GM21515 (cell line): ENCODE measurements at regions not wholly inside any gene's neighbourhood (a gene's known extent, or its start where the extent isn't known, plus 50 kb on each side); places are given as distances from the start of the nearest gene placed in this dataset.
"Not testable (repeated sequence)": the region's sequence is repeated elsewhere in the genome, so short reads cannot be mapped to it uniquely, and the experiment has no call there.

Source experiments
- ATAC-seq: cut with Tn5 transposase; IDR thresholded peaks from one replicate; pipeline ENCODE4 v1.9.1; 2021; ENCODE audit not compliant: unreplicated experiment

DNA sequence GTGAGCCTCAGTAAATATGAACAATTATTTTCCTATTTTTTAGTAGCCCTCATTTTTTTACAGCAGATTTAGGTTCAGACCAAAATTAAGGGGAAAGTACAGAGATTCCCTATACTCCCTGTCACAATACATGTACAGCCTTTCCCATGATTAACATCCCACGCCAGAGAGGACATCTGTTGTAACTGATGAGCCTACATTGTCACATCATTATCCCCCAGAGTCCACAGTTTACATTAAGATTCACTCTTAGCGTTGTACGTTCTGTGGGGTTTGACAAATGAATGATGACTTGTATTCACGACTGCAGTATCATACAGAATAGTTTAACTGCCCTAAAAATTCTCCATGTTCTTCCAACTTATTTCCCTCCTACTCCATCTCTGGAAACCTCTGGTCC is 262.3 kb upstream of the MSX2 start:
- no peak for ATAC-seq

DNA sequence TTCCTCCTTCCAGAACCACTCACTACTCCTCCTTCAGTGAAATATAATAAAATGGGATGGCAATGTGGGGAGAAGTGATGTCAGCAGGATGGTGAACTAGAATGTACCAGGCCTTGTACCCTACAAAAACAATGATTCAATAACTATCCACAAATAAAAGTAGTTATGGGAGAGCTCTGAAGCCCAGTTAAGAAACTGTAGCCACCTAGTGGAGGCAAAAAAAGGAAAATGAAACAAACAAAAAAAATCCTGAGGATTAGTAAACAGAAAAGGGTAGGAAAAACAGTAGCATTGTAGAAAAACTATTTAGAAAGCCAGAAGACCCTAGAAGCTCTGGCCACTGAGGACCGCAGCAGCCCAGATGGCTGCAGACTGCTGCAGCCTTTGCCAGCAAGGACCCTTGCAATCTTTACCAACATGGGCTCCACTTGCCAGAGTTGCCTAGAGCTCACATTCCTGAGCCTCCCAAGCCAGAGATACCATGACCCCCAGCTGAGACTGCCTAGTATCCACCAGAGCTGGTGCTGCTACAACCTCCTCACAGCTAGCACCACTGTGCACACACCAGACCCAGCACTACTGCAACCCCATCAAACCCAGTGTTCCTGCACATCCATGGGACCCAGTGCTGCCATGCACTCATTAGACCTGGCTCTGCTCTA is 259.7 kb upstream of the MSX2 start:
- ATAC-seq = no peak

DNA sequence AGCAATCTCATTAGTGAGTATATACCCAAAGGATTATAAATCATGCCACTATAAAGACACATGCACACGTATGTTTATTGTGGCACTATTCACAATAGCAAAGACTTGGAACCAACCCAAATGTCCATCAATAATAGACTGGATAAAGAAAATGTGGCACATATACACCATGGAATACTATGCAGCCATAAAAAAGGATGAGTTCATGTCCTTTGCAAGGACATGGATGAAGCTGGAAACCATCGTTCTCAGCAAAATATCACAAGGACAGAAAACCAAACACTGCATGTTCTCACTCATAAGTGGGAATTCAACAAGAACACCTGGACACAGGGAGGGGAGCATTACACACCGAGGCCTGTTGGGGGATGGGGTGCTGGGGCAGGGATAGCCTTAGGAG is 252.9 kb upstream of the MSX2 start:
- not testable (repeated sequence) for ATAC-seq

DNA sequence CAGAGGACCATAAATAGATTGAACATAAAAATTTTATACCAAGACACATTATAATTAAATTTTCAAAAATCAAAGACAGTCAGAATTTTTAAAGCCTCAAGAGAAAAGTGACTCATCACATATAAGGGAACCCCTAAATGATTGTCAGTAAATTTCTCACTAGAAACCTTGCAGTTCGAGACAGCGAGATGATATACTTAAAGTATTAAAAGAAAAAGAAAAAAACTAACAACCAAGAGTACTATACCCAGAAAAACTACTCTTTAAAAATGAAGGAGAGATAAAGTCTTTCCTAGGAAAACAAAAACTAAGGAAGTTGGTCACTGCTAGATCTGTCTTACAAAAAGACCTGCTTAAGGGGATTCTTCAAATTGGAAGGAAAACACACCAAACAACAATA is 251.4 kb upstream of the MSX2 start:
- no peak for ATAC-seq

DNA sequence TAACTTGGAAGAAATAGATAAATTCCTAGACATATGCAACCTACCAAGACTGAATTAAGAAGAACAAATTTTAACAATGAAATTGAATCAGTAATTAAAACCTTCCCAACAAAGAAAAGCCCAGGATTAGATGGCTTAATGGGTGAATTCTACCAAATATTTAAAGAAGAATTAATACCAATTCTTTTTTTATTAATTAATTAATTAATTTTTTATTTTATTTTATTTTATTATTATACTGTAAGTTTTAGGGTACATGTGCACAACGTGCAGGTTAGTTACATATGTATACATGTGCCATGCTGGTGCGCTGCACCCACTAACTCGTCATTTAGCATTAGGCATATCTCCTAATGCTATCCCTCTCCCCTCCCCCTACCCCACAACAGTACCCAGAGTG is 248.4 kb upstream of the MSX2 start:
- not testable (repeated sequence) for ATAC-seq

DNA sequence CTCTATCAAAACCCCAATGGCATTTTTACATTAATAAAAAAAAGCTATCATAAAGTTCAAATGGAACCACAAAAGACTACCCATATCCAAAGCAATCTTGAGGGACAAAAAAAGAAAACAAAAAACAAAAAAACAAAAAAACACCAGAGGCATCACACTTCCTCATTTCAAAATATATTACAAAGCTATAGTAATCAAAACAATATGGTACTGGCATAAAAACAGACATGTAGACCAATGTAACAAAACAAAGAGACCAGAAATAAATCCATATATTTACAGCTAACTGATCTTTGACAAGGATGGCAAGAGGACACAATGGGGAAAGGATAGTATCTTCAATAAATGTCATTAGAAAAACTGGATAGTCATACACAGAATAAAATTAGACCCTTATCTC is 245.1 kb upstream of the MSX2 start:
- ATAC-seq = no peak

DNA sequence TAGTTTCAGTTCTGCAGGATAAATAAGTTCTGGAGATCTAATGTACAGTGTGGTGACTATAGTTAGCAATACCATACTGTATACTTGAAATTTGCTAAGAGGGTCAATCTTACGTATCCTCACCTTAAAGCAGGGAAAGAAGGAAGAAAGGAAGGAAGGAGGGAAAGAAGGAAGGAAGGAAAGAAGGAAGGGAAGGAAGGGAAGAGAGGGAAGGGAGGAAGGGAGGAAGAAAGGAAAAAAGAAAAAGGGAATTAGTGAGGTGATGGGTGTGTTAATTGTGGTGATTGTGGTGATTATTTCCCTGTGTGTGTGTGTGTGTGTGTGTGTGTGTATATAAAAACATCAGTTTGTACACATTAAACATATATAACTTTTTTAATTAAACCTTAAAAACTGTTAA is 242.6 kb upstream of the MSX2 start:
- ATAC-seq = no peak

DNA sequence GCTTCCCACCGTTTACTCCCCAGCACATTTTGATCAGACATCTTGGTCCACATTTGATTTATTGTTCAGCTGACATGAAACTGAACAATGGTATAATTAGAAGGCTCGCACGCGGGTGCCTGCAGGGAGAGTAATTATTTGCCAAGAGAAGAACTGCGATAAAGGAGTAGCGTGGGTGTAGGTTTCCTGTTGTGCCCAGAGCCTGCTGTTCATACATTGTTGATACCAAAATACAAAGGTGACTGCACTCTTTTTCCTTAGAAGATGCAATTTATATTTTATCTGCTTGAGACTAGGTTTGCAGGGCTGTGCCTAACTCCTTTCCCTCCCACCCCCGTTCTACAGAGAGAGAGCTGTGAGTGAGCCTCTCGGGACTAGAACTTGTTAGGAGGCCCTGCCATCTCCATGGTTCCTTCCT is 241.8 kb upstream of the MSX2 start:
- no peak for ATAC-seq

DNA sequence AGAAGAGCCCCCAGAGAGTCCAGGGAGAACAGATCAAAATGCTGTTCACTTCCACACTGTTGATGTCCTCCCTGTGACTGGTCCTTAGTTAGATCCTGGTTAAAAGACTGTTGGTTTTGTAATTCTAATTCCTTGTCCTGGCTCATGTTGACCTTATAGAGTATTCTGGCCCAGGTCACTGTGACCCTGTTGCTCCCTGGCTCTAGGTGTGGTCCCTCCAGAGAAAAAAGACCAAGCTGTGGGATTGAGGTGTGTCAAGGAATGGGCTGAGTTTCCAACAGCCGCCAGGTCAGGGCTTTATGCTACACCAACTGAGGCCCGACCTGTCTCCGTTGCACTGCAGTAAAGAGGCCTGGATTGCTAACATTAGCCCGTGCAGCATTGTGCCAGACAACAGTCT is 241.0 kb upstream of the MSX2 start:
- no peak for ATAC-seq

DNA sequence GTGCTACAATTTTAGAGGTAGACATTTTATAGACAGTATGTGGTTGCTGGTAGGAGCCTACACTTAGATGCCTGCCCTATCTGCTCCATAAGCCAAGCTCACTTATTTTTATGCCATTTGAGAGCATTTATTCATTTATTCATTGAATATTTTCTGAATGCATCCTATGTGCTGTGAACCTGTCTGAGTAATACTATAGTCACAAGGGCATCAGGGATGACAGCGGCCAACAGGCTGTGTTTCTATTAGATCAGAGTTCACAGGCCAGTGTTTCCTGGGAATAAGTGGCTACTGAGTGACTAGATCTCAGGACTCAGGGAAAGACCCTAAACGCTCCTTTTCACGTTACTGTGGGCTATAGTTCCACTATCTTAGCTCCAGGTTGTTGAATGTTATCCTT is 235.2 kb upstream of the MSX2 start:
- ATAC-seq = no peak

DNA sequence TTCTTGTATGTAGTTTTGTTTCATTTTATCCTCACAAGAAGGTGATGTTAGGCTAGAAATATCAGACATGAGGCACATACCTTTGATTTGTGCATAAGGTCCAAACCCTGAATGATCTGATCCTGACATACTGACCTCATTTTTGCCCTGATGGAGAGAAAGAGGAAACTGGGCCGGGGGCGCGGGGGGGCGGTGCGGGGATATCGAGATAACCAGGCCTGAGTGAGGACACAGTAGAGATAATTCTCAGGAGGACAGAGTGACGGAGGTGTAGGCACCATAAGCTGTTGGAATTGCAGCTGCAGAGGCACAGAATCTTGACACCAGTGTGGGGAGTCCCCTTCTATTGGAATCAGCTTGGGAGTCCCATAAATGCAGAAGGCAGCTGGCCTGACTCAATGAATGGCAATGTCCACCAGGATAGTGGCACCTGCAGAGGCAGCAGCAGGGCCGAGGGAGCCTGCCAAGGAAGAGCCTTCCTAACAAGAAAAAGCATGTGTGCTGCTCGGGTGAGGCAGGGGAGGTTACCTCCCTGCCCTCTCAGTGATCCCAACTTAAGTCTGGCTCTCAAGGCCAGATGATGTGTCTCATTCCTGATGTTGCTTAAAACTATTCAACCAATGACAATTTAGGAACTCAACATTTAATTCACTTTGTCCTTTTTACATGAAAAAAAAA is 234.3 kb upstream of the MSX2 start:
- no peak for ATAC-seq

DNA sequence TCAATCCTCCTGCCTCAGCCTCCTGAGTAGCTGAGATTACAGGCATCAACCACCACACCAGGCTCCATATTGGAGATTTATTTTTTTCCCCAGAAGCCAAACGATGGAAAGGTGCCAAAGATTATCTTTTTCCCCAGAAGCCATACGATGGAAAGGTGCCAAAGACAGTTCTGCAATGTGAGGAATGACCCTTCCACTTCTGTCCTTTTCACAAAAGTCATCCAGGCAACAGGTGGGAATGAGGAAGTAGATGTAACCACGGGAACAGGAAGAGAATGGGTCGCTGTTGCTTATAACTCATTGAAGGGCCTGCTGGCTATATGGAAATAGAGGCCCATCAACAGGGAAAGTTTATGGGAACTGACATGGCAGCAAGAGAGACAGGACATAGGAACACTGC is 233.7 kb upstream of the MSX2 start:
- no peak for ATAC-seq

DNA sequence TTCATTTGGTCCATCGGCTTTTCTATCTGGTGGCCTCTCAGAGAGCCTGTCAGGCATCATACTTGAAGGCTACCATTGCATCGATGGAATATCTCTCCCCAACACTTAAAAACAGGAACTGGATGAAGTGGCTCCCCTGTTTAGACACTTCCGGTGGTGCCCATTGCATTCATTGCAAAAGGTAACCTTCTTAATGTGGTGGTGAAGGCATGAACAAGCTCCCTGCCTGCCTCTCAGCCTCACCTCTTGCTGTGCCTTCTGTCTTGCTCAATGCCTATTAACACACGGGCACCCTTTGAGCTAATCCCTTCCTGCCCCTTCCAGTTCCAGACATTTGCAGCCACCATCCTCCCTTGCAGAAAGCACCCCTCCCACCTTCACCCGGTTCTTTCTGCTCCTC is 233.1 kb upstream of the MSX2 start:
- ATAC-seq = no peak

DNA sequence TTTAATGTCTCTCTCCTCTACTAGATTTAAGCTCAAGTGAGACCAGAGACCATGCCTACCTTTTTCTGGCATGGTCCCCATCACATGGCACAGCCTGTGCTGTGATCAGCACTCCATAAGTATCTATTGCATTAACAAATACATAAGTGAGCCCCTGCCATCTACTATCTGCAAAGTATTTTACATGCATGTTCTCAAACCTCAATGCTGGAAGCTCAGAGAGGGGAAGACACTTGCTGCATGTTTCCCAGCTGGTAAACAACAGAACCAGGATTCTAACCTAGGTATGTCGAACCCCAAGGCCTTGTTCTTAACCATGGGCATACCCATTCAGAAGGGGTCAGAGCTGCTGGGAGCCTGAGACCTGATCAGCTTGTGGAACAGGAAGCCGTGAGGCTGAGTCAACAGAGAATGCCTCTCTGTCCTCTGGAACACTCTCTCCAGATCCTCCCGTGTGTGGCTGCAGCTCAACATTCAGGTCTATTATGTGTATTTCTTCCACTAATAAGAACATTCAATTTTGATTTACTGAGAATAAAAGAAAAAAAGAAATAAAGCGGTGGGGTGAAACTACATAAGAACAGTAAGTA is 232.5 kb upstream of the MSX2 start:
- ATAC-seq = no peak

DNA sequence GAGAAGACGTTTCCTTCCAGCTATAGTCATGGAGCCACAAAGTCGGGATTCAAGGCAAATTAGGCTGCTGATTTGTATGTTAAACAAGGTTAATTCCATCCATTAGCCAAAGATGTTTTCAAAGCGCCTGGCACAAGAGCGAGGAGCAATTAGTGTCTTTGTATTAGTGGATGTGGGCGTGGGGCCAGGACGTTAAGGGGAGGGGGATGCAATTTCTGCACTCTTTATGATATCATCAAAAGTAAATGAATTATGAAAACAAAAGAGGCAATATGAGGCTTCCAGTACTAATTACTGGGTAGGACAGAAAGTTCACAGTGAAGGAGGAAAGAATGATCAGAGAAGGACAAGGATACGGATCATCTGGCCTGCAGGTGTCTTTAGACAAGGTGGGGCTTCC is 230.9 kb upstream of the MSX2 start:
- no peak for ATAC-seq

DNA sequence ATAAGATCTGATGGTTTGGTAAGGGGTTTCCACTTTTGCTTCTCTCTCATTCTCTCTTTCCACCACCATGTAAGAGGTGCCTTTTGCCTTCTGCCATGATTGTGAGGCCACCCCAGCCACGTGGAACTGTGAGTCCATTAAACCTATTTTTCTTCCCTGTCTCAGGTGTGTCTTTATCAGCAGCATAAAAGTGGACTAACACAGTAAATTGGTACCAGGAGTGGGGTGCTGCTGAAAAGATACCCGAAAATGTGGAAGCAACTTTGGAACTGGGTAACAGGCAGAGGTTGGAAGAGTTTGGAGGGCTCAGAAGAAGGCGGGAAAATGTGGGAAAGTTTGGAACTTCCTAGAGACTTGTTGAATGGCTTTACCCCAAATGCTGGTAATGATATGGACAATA is 226.4 kb upstream of the MSX2 start:
- ATAC-seq = not testable (repeated sequence)

DNA sequence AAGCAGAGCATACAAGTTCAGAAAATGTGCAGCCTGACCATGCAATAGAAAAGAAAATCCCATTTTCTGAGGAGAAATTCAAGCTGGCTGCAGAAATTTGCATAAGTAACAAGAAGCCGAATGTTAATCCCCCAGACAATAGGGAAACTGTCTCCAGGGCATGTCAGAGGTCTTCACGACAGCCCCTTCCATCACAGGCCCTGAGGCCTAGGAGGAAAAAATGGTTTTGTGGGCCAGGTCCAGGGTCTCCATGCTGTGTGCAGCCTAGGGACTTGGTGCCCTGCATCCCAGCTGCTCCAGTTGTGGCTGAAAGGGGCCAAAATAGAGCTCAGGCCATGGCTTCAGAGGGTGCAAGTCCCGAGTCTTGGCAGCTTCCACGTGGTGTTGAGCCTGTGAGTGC is 225.8 kb upstream of the MSX2 start:
- ATAC-seq = not testable (repeated sequence)

DNA sequence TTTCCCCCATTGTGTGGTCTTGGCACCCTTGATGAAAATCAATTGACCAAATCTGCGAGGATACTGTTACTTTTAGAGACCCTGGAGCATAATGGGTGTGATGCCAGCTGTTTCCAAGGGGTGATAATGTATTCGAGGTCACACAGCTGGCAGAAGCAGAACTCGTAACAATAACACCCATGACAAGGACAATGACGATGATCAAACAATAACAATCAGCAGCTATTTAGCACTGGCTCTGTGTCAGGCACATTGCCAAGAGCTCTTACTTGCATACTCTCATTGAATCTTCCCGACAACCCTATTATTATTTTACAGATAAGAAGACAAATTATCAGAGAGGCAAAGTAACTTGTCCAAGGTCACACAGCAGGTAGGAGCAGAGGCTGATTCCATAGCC is 223.7 kb upstream of the MSX2 start:
- ATAC-seq = no peak

DNA sequence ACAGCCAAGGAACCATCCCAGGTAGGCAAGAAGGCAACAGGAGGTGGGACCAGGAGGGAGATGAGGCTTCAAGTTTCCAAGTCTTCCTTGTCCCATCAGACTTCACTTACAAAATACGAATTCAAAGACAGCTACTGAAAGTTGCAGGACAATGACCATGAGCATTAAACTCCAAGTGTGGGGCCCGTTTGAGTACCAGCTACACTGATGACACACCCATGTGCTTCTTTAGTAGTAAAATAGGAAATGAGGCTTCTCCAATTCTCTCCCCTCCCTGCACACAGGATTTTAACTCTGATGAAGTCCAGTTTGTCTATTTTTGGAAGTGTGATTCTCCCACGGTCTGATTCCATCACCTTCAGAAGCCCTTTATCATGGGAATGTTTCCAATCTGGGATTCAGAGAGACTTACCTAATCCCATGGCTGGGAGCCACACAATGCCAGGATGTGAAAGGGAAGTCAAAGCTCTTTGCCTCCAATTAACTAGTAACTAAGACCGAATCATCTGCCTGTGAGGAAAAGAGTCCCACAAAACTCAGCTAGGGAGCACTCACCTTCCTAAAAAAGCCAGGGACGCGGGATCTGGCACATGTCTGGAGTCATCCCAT is 222.8 kb upstream of the MSX2 start:
- no peak for ATAC-seq

DNA sequence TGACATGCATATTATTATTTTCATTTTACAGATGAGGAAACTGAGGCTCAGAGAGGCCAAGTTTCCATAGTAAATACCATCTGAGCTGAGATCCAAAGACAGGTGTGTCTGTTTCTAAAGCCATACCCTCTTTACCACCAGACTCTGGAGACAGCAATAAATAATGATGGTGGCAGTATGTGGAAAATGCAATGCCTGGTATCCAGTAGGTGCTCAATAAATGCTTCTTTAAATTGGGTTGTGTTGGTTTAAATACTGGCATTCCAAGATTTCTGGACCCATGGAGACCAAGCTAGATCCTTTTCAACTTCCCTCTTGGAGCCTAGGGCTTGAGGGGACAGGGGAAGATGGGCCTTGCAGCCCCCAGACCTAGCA is 221.3 kb upstream of the MSX2 start:
- no peak for ATAC-seq

DNA sequence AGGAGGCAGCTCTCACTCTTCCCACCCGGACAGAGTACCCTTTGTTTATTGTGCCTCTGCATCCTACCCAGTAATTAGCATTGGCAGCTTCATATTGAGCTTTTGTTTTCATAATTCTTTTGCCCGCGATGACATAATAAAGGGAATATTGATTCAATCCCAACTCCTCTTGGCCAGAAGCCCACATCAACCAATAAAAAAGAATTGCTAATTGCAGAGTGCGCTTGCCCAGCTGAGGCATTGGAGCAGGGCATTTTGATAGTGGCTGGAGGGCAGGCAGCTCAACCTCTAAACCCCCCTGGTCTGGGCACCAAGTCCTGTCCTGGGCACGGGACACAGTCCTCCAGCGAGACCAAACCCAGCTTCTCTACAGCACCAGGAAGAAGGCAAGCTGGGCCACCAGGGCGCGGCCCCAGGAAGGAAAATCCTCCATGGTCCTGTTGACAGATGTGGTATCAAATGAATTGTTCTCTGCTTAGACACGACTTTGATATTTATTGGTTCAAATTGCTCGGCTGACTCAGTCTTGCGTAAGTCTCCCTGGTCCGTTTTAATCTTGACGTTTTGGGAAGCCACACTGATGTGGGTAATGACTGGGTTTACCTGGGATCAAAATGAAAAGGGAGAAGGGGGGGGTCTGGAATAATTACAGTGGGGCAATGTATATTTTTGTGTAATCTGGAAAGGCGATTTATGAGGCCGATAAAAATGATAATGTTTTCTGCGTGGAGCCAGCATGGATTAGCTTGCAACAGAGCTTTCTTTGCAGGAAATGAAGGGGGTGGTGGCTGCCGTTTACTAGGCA is 220.7 kb upstream of the MSX2 start:
- ATAC-seq = no peak
